ENCODE measurements at regions not wholly inside any gene's neighbourhood (a gene's known extent, or its start where the extent isn't known, plus 50 kb on each side); places are given as distances from the start of the nearest gene placed in this dataset.
"Not testable (repeated sequence)": the region's sequence is repeated elsewhere in the genome, so short reads cannot be mapped to it uniquely, and the experiment has no call there.

DNA sequence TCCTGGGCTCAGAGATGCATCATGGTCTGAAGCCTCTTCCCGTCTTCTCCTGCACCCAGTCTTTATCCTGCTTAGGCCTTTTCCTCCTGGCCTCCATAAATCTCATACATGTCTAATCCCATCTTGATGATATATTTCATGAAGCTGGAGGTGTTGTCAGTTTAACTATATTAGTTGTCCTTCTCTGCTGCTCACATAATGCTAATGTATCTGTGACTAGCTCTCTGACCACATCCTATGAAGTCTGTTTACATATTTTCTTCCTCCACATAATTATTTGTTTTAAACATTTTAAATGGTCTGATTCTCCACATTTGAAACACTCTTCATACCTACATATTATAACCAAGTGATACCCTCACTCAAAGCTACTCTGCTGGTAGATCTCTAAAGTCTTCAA lies 315.2 kb upstream of the RND3 start:
- DNase-seq (no peak), ATAC-seq (replicated peaks) (no peak)
- H3K4me1 Mint-ChIP-seq = no peaks in the 10 kb centered on the region
- peaks cover 0 to 3% of the 10 kb centered on the region in 2 donors for H3K9me3 Mint-ChIP-seq
- H3K27me3 Mint-ChIP-seq = no peaks in the 10 kb centered on the region
- H3K4me3 Mint-ChIP-seq = no peak overlapping the region
- H3K27ac Mint-ChIP-seq = no peak overlapping the region
- no peaks in the 10 kb centered on the region for H3K36me3 Mint-ChIP-seq

DNA sequence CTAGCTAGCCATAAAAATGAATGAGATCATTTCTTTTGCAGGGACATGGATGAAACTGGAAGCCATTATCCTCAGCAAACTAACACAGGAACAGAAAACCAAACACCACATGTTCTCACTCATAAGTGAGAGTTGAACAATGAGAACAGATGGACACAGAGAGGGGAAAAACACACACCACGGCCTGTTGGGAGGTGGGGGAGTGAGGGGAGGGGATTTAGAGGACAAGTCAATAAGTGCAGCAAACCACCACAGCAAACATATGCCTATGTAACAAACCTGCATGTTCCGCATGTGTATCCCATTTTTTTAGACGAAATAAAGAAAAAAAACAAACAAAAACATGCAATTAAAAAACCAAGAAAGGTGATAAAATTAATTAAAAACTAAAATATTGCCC lies 308.8 kb upstream of the RND3 start:
- not testable (repeated sequence) for H3K9me3 Mint-ChIP-seq; ATAC-seq (replicated peaks); H3K4me1 Mint-ChIP-seq; H3K4me3 Mint-ChIP-seq; DNase-seq; H3K36me3 Mint-ChIP-seq; H3K27me3 Mint-ChIP-seq; H3K27ac Mint-ChIP-seq

DNA sequence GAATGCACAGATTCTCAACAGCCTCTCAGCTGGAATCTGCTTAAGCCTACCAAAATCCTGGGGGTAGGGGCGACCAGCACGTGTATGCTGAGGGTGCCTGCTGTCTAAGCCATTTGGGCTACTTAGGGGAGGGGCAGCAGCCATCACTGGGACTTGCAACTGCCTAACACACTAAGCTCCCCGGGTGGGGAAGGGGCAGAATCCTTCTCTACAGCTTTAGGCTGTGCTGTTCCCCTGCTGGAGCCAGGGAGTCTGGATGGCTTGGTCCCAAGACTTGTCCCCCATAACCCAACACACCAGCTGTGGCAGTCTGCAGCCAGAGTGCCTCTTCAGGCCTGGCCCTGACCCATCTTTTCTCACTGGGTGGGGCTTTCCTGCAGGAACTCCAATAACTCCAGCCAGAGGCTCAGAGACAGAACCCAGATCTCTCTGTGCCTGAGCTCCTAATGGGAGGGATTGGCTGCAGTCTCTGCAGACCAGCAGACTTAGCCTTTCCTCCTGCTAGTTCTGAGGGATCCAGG lies 305.4 kb upstream of the RND3 start:
- Mint-ChIP-seq H3K4me1 (no peaks in the 10 kb centered on the region), H3K27me3 (no peaks in the 10 kb centered on the region), H3K9me3 (peaks cover 4 to 5% of the 10 kb centered on the region in 2 donors), H3K4me3 (no peak overlapping the region), H3K36me3 (no peaks in the 10 kb centered on the region), H3K27ac (no peak overlapping the region)
- no peak for ATAC-seq (replicated peaks)
- DNase-seq = no peak

DNA sequence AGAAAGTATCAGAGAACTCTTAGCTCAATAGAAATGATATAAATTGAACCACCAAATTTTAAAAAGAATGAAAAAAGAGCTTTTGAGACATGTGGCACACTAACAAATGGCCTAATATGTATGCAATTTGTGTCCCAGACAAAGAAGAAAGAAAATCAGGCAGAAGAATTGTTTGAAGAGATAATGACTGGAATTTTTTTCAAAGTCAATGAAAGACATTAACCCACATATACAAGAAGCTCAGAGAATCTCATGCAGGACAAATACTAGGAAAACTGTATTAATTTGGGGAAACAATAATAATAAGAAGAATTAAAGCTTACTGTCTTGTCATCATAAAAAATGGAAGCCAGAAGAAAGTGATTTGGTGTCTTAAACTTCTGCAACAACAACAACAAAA lies 304.1 kb upstream of the RND3 start:
- ATAC-seq (replicated peaks) = no peak
- H3K27ac Mint-ChIP-seq = no peak overlapping the region
- H3K9me3 Mint-ChIP-seq = peaks cover 4 to 5% of the 10 kb centered on the region in 2 donors
- no peak for DNase-seq
- no peak overlapping the region for H3K4me3 Mint-ChIP-seq
- no peaks in the 10 kb centered on the region for H3K27me3 Mint-ChIP-seq
- no peaks in the 10 kb centered on the region for H3K4me1 Mint-ChIP-seq
- no peaks in the 10 kb centered on the region for H3K36me3 Mint-ChIP-seq

DNA sequence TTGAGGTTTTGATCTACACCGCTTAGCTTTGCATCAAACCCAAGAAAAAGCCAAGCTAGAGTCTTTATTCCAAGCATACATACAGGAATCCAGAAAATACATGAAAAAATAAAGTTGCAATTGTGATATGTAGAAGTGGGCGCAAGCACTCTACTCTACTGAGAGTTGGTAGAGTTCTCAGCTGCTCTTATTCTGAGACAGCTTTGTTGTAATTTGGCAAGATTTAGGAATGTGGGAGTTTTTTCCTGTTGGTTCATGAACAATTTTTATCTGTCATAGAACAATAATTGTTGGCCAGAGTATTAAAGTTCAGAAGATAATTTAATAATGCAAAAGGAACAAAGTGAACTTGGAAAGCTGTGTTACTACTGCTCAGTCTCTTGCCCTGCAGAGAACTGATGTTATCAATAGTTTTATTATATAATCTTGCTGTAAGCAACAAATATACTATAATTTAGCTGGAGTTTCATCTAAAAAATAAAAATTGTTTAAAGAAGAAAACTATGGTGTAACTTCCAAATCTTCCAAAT lies 302.0 kb upstream of the RND3 start:
- Mint-ChIP-seq H3K36me3 (no peaks in the 10 kb centered on the region), H3K27ac (no peak overlapping the region), H3K4me3 (no peak overlapping the region), H3K27me3 (no peaks in the 10 kb centered on the region), H3K4me1 (no peaks in the 10 kb centered on the region), H3K9me3 (peaks cover 2 to 5% of the 10 kb centered on the region in 2 donors)
- DNase-seq (no peak), ATAC-seq (replicated peaks) (no peak)

DNA sequence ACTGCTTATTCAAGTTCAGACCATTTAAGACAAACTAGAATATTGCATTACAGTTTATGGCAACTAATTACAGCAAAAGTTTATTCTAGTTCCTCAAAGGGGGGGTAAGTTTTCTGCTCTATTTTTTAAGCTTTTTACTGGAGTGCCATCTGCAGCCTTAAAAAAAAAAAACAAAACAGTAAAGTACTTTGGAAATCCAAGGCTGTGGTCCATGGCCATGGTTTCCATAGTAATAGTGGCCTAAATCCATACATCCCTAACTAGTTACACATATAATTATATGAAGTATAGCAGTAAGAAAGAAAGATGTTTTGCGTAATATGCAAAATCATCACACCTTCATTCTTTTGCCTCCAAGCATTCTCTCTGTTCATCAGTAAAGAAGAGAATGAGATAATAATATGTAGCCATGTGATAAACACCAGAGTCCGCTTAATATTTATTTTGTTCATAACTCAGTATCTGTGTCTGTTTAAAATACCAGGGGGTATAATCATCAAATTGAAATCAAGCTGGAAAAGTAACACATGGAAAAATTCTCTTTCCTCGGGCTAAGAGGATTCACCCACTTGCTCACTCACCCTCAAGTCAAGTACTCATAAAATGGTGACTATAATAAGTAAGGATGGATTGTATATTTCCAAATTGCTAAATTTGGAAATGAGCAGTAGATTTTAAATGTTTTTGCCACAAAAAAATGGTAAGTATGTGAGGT lies 301.1 kb upstream of the RND3 start:
- Mint-ChIP-seq H3K27me3 (no peaks in the 10 kb centered on the region), H3K4me1 (no peaks in the 10 kb centered on the region), H3K27ac (no peak overlapping the region), H3K9me3 (peaks cover 2 to 5% of the 10 kb centered on the region in 2 donors), H3K4me3 (no peak overlapping the region), H3K36me3 (no peaks in the 10 kb centered on the region)
- ATAC-seq (replicated peaks) (no peak), DNase-seq (no peak)

DNA sequence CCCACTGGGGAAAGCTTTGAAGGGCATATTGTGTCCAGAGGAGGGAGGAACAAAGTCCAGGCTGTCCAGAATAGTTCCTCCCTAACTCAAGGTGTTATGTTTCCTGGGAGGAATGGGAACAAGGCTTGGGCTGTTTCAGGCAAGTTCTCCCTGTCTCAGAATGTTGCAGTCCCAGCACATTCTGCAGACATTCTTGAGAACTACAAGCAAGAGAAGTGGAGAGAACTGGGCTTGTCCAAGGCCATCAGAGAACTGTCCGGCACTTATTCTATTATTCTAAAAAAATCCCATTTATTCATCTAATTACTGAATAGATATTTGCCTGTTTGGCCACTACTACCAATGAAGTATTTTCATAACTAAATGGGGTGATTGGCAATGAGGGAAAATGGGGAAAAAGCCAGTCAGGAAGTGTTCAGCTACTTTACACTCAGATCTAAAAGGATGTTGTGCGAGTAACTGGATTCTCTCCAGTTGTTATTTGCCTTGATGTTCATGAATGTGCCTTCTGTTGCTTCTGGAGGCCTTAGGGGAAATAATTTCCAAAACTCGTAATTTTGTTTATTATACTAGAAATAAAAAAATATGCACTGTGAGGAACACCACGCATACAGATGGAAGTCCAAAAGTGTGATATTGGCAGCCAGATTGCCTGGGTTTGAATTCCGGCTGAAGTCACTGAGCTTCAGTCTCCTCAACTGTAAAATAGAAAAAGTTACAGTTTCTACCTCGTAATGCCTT lies 300.1 kb upstream of the RND3 start:
- DNase-seq (no peak), ATAC-seq (replicated peaks) (no peak)
- H3K9me3 Mint-ChIP-seq = peaks cover 0 to 2% of the 10 kb centered on the region in 2 donors
- no peak overlapping the region for H3K27ac Mint-ChIP-seq
- no peak overlapping the region for H3K4me3 Mint-ChIP-seq
- H3K4me1 Mint-ChIP-seq = no peaks in the 10 kb centered on the region
- H3K27me3 Mint-ChIP-seq = no peaks in the 10 kb centered on the region
- no peaks in the 10 kb centered on the region for H3K36me3 Mint-ChIP-seq

DNA sequence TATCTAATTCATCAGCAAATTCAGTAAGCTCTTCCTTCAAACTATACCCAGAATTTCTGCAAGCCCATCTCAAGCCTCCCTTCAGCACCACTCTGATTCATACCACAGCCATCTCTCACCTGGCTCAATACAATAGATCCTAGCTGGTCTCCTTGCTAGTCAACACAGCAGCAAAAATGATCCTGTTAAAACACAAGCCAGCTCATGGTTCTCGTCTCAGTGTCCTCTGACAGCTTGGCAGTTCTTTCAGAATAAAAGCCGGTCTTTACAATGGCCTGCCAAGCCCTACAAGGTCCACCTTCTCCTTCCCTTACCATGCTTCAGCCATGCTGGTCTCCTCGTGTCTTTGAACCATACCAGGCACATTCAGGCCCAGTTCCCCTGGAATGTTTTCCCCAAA lies 296.9 kb upstream of the RND3 start:
- no peak overlapping the region for H3K27ac Mint-ChIP-seq
- no peaks in the 10 kb centered on the region for H3K9me3 Mint-ChIP-seq
- H3K27me3 Mint-ChIP-seq = no peaks in the 10 kb centered on the region
- H3K36me3 Mint-ChIP-seq = no peaks in the 10 kb centered on the region
- DNase-seq = no peak
- H3K4me1 Mint-ChIP-seq = no peaks in the 10 kb centered on the region
- ATAC-seq (replicated peaks) = no peak
- H3K4me3 Mint-ChIP-seq = no peak overlapping the region

DNA sequence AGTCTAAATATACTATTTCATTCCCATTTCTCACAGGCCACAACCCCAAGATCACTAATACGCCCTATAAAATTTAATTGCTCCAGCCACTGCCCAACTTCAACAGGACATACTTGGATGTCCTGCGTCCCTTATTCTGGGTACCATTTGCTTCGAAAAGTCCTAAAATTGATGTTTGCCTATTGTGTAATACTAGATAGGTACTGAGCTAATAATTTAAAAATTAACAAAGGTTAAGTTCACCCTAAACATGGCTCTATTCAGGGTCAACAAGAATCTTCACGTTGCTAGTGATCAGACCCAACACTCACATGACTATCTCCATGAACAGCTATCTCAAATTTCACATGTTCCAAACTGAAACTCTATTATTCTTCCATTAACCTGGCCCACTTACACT lies 296.4 kb upstream of the RND3 start:
- no peaks in the 10 kb centered on the region for H3K9me3 Mint-ChIP-seq
- DNase-seq (no peak), ATAC-seq (replicated peaks) (no peak)
- no peaks in the 10 kb centered on the region for H3K27me3 Mint-ChIP-seq
- H3K36me3 Mint-ChIP-seq = no peaks in the 10 kb centered on the region
- no peak overlapping the region for H3K27ac Mint-ChIP-seq
- no peak overlapping the region for H3K4me3 Mint-ChIP-seq
- H3K4me1 Mint-ChIP-seq = no peaks in the 10 kb centered on the region

DNA sequence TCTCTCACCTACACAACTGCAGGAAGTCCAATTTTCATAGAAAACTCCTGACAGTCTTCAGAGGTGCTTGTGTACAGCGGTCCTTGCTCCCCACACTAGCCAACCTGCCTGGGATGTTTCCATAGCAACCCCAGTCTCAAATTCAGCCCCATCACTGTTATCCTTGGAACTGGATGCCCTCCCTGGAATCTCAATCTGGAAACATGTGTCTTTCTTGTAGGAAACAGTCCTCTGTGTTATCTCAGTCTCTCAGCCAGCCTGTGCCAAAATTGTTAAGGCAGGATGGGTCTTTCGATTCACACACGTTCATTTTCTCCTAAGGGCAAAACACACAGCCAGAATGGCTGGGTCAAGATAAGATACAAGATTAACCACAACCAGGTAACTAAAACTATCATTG lies 295.5 kb upstream of the RND3 start:
- Mint-ChIP-seq H3K4me3 (no peak overlapping the region), H3K4me1 (no peaks in the 10 kb centered on the region), H3K36me3 (no peaks in the 10 kb centered on the region), H3K27ac (no peak overlapping the region), H3K27me3 (no peaks in the 10 kb centered on the region), H3K9me3 (no peaks in the 10 kb centered on the region)
- ATAC-seq (replicated peaks) = no peak
- no peak for DNase-seq

DNA sequence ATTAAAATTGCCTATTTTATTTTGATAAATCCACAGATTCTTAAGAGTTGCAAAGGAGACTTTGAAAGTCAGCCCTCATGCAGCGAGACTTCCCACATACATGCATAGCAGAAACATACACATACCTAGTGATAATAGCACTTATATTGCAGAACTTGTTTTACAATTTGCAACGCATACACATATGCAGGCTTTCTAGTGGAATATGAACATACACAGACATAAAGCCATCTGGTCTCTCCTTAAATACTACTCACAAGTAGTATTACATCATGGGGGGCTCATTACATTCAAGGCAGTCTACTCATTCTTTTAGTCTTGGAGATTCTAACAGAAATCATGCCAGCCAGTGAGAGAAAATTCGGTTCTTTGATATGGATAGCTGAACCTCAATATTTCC lies 295.1 kb upstream of the RND3 start:
- DNase-seq (no peak), ATAC-seq (replicated peaks) (no peak)
- Mint-ChIP-seq H3K27ac (no peak overlapping the region), H3K27me3 (no peaks in the 10 kb centered on the region), H3K9me3 (no peaks in the 10 kb centered on the region), H3K4me3 (no peak overlapping the region), H3K4me1 (no peaks in the 10 kb centered on the region), H3K36me3 (no peaks in the 10 kb centered on the region)

DNA sequence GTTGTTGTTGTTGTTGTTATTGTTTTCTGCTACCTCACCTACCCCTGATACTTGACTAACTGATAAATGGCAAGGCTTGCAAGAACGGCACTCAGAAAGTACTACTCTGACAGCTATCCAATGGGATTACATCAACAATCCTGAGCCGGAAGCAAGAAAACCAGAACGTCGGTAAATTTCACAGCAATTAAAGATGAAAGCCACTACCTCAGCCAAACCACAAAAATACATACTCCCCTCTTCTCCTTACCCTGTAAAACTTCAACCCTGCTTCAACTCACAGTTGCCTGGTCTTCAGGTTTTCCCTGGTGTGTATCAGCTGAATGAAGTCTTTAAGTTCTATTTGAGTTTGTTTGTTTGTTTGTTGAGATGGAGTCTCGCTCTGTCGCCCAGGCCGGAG lies 293.7 kb upstream of the RND3 start:
- Mint-ChIP-seq H3K9me3 (no peaks in the 10 kb centered on the region), H3K27ac (no peak overlapping the region), H3K36me3 (no peaks in the 10 kb centered on the region), H3K4me3 (no peak overlapping the region), H3K4me1 (no peaks in the 10 kb centered on the region), H3K27me3 (no peaks in the 10 kb centered on the region)
- DNase-seq = no peak
- ATAC-seq (replicated peaks) = no peak

DNA sequence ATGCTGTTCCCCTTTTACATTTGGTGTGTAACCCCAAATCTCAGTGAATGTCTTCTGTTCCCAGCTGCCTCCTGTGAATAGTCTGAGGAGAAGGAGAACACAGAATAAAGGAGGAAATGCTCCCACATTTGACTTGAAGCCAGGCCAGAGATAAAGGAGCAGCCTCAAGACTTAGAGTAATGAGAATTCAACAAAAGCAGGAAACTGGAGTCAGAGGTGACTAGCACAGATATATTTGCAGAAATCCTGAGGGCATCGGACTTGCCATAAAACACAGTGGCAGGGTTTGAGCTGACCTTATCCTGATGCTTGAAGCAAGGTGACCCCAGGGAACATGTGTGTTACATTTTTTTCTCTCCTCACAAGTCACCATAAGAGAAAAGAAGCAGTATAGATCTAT lies 291.4 kb upstream of the RND3 start:
- ATAC-seq (replicated peaks) (no peak), DNase-seq (no peak)
- H3K4me3 Mint-ChIP-seq = no peak overlapping the region
- H3K36me3 Mint-ChIP-seq = no peaks in the 10 kb centered on the region
- no peaks in the 10 kb centered on the region for H3K27me3 Mint-ChIP-seq
- no peak overlapping the region for H3K27ac Mint-ChIP-seq
- H3K9me3 Mint-ChIP-seq = peaks cover 0 to 3% of the 10 kb centered on the region in 2 donors
- H3K4me1 Mint-ChIP-seq = no peaks in the 10 kb centered on the region

DNA sequence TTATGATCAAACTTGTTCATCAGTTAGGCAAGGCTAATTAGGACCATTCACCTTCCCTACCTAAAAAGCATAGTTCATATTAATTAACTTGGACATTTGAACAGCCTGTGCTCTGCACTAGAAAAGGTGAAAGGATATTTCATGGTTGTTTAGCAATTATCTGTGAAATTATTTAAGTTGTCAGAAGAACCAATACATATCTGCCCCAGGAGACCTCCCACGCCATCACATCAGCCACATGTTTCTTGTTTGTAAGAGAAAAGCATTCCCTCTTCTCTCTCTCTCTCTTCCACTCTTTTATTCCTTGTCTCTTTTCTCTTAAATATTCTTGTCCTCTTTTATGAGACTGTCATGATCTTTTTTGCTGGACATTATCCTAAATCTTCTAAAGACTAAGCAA lies 282.0 kb upstream of the RND3 start:
- no peaks in the 10 kb centered on the region for H3K9me3 Mint-ChIP-seq
- no peaks in the 10 kb centered on the region for H3K36me3 Mint-ChIP-seq
- H3K27me3 Mint-ChIP-seq = no peaks in the 10 kb centered on the region
- ATAC-seq (replicated peaks) (no peak), DNase-seq (no peak)
- H3K27ac Mint-ChIP-seq = no peak overlapping the region
- no peak overlapping the region for H3K4me3 Mint-ChIP-seq
- H3K4me1 Mint-ChIP-seq = no peaks in the 10 kb centered on the region
